Neuronal stem cell (in vitro differentiated cells): ENCODE measurements at regions not wholly inside any gene's neighbourhood (a gene's known extent, or its start where the extent isn't known, plus 50 kb on each side); places are given as distances from the start of the nearest gene placed in this dataset.

Experiments
- DNase-seq: peaks from one replicate; pipeline ENCODE4 v3.0.0-alpha.2; 2013; ENCODE audit warnings: low spot score
- H2AFZ ChIP-seq: one replicate; pipeline ENCODE4 v1.6.1; 2013; ENCODE audit warnings: mild to moderate bottlenecking, low read length, inconsistent platforms
- H2AK5ac ChIP-seq: 2 replicates; pipeline ENCODE4 v1.6.1; 2013; ENCODE audit warnings: low read depth, mild to moderate bottlenecking, inconsistent platforms, low read length, moderate library complexity, mixed read lengths
- H2BK120ac ChIP-seq: 2 replicates; pipeline ENCODE4 v1.6.1; 2013; ENCODE audit warnings: low read depth, mild to moderate bottlenecking, inconsistent platforms, low read length, moderate library complexity, mixed read lengths
- H2BK12ac ChIP-seq: one replicate; pipeline ENCODE4 v1.6.1; 2013; ENCODE audit warnings: low read length, inconsistent platforms
- H2BK15ac ChIP-seq: 2 replicates; pipeline ENCODE4 v1.6.1; 2013; ENCODE audit warnings: mild to moderate bottlenecking, low read length, inconsistent platforms, mixed read lengths
- H2BK5ac ChIP-seq: one replicate; pipeline ENCODE4 v1.6.1; 2013; ENCODE audit warnings: inconsistent platforms, mild to moderate bottlenecking, low read length, moderate library complexity
- H3K14ac ChIP-seq: one replicate; pipeline ENCODE4 v1.6.1; 2013; ENCODE audit warnings: low read length, inconsistent platforms
- H3K18ac ChIP-seq: 2 replicates; pipeline ENCODE4 v1.6.1; 2013; ENCODE audit warnings: low read length, inconsistent platforms
- H3K23ac ChIP-seq: 2 replicates; pipeline ENCODE4 v1.6.1; 2013; ENCODE audit warnings: low read depth, mild to moderate bottlenecking, mixed read lengths, low read length, inconsistent platforms; ENCODE audit not compliant: poor library complexity
- H3K27ac ChIP-seq: replicated peaks from 3 replicates; pipeline ENCODE4 v1.5.1; 2013; ENCODE audit warnings: low read length, inconsistent platforms
- H3K27me3 ChIP-seq, 3 experiments: 2 replicates each; pipeline ENCODE4 v1.6.1; 2013; ENCODE audit warnings: low read length in 3 of 3, mild to moderate bottlenecking in 2 of 3, inconsistent platforms in 1 of 3, low read depth in 1 of 3, mixed read lengths in 1 of 3, moderate library complexity in 1 of 3; ENCODE audit not compliant: control insufficient read depth in 3 of 3, insufficient read depth in 3 of 3
- H3K36me3 ChIP-seq, 2 donors: replicated peaks in 1 of 2; 2 replicates each; pipeline ENCODE4 v1.6.1; 2013; ENCODE audit warnings: low read length in 2 of 2; ENCODE audit not compliant: control insufficient read depth in 2 of 2, insufficient read depth in 2 of 2
- H3K4ac ChIP-seq: 2 replicates; pipeline ENCODE4 v1.6.1; 2013; ENCODE audit warnings: inconsistent platforms, mild to moderate bottlenecking, low read length, moderate library complexity
- H3K4me1 ChIP-seq, 2 donors: 1 replicate in 1 of 2; 2 replicates in 1 of 2; pipeline ENCODE4 v1.6.1; 2013; ENCODE audit warnings: low read length in 2 of 2, low read depth in 1 of 2; ENCODE audit not compliant: control insufficient read depth in 2 of 2, insufficient read depth in 1 of 2
- H3K4me2 ChIP-seq: one replicate; pipeline ENCODE4 v1.6.1; 2013; ENCODE audit warnings: mild to moderate bottlenecking, low read length, inconsistent platforms; ENCODE audit not compliant: insufficient read depth, poor library complexity, severe bottlenecking
- H3K4me3 ChIP-seq, 2 donors: 2 replicates each; pipeline ENCODE4 v1.5.1; 2013; ENCODE audit warnings: low read length in 2 of 2, mild to moderate bottlenecking in 2 of 2, inconsistent platforms in 1 of 2, moderate library complexity in 1 of 2
- H3K79me1 ChIP-seq: one replicate; pipeline ENCODE4 v1.6.1; 2013; ENCODE audit warnings: low read depth, mild to moderate bottlenecking, inconsistent platforms, low read length, moderate library complexity
- H3K9ac ChIP-seq: one replicate; pipeline ENCODE4 v1.6.1; 2013; ENCODE audit warnings: mild to moderate bottlenecking, low read depth, low read length, inconsistent platforms; ENCODE audit not compliant: poor library complexity
- H3K9me3 ChIP-seq, 2 donors: replicated peaks in 1 of 2; 2 replicates each; pipeline versions ENCODE3 to v1.6.1; 2013; ENCODE audit warnings: low read length in 2 of 2, mild to moderate bottlenecking in 2 of 2, inconsistent platforms in 1 of 2, low read depth in 1 of 2, mixed read lengths in 1 of 2, moderate library complexity in 1 of 2; ENCODE audit not compliant: control insufficient read depth in 2 of 2, insufficient read depth in 1 of 2
- H4K8ac ChIP-seq: one replicate; pipeline ENCODE4 v1.6.1; 2013; ENCODE audit warnings: low read depth, mild to moderate bottlenecking, inconsistent platforms, low read length, moderate library complexity
- H4K91ac ChIP-seq: one replicate; pipeline ENCODE4 v1.6.1; 2013; ENCODE audit warnings: low read length, low read depth, mild to moderate bottlenecking, inconsistent platforms; ENCODE audit not compliant: poor library complexity
- WGBS, 2 donors: extraction: QIAGEN DNeasy Blood & Tissue Kit; methylation state at CpG; one replicate each; pipeline ENCODE4 v1.1.7; 2013; ENCODE audit warnings: missing lambda C conversion rate in 2 of 2, mixed read lengths in 1 of 2; ENCODE audit not compliant: insufficient read length in 2 of 2, insufficient replicate concordance in 1 of 2; ENCODE audit errors: extremely low coverage in 2 of 2; 5-methylcytosine and 5-hydroxymethylcytosine counted together

DNA sequence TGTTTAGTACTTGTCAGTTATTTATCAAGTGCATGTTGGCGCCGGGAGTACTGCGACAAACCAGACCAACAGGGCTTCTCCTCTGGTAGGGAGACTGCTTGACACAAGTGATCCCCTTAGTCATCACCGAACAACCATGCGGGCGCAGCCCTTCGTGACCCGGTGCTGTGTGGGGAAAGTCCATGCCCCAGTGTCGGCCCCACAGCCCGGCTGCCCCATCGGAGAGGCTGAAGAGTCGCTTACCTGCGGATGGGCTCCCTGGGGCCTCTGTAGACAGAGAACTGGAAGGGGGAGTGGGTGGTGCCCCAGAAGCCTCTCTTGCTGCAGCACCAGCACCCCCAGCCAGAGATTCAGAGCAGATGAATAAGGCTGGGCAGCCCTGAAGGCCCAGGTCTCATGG lies 90.3 kb upstream of the PRR23E start:
- no peak for DNase-seq
- peak overlapping the region; percentile 61 for H2BK120ac ChIP-seq

DNA sequence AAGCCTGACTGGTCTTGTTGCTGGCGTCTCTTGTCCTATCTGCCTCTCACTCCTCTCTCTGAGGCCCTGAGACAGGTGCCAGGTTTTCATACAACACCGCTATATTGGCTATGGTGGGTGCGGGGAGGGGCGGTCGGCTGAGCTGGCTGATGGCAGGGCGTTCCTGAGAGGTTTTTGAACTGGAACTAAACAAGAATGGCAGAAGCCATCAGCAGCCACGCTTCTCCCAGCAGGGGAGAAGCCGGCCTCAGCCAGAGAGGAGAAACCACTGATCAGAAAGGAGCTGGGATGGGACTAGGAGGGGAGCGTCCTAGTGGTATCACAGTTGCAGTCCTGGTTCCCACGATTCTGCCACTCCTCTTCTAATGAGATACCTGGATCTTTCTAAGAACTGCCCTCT lies 89.9 kb upstream of the PRR23E start:
- Histone ChIP-seq H3K27me3 (peaks cover 0 to 4% (median 0%) of the 10 kb centered on the region in 3 experiments), H3K27ac (no peak overlapping the region), H3K4me3 (no peak overlapping the region), H3K36me3 (no peaks in the 10 kb centered on the region), H2BK12ac (peak overlapping the region; percentile 59), H3K4ac (no peak overlapping the region), H4K8ac (no peak overlapping the region), H2BK5ac (no peak overlapping the region), H3K14ac (no peak overlapping the region), H3K4me2 (no peak overlapping the region), H2BK120ac (peak overlapping the region; percentile 61), H4K91ac (no peak overlapping the region), H2AK5ac (no peak overlapping the region), H3K9me3 (no peaks in the 10 kb centered on the region), H2BK15ac (peak overlapping the region; percentile 20), H3K23ac (no peak overlapping the region), H2AFZ (peak overlapping the region; percentile 53), H3K18ac (no peak overlapping the region), H3K9ac (no peak overlapping the region), H3K4me1 (peaks cover 0 to 5% of the 10 kb centered on the region in 2 donors), H3K79me1 (no peaks in the 10 kb centered on the region)
- no peak for DNase-seq
- no CpG with 5 or more reads among the region's 10 CpGs for WGBS, 2 donors

More for the DNA sequence above, 90.3 kb upstream of the PRR23E start:
- no peaks in the 10 kb centered on the region for H3K36me3 ChIP-seq
- H3K27ac ChIP-seq: no peak overlapping the region
- H3K4ac ChIP-seq: no peak overlapping the region
- H3K14ac ChIP-seq: no peak overlapping the region
- peak overlapping the region; percentile 35 for H3K18ac ChIP-seq
- no CpG with 5 or more reads among the region's 13 CpGs for WGBS, 2 donors
- H3K27me3 ChIP-seq: peaks cover 0 to 4% (median 0%) of the 10 kb centered on the region in 3 experiments
- no peak overlapping the region for H3K4me3 ChIP-seq
- H3K23ac ChIP-seq: no peak overlapping the region
- no peaks in the 10 kb centered on the region for H3K79me1 ChIP-seq
- H3K9ac ChIP-seq: no peak overlapping the region
- H3K9me3 ChIP-seq: no peaks in the 10 kb centered on the region
- no peak overlapping the region for H4K8ac ChIP-seq
- H3K4me2 ChIP-seq: no peak overlapping the region
- peak overlapping the region; percentile 52 for H2AK5ac ChIP-seq
- H2BK15ac ChIP-seq: peak overlapping the region; percentile 20
- H4K91ac ChIP-seq: no peak overlapping the region
- H3K4me1 ChIP-seq: peaks cover 0 to 5% of the 10 kb centered on the region in 2 donors
- H2BK12ac ChIP-seq: peak overlapping the region; percentile 59
- no peak overlapping the region for H2AFZ ChIP-seq
- no peak overlapping the region for H2BK5ac ChIP-seq

DNA sequence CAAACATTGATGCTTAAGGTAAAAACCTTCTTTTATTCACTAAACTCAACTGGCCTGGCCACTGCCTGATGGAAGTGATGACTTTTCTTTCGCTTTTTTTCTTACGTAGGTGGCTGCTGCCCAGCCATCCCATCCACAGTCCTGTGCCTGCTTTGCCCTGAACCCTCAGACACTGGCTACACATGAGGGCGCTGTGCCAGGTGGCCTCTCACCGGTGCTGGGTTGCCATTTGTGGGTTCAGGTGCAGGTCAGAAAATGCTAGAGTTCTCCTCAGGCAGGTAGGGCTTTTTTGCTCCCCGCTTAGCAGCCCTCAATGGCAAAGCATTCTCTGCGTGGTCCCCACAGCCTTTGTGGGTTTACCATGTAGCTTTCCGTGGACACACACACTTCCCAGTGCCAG lies 88.3 kb upstream of the PRR23E start:
- Histone ChIP-seq H2AK5ac (no peak overlapping the region), H2BK120ac (no peak overlapping the region), H4K8ac (no peak overlapping the region), H2AFZ (no peak overlapping the region), H3K79me1 (no peaks in the 10 kb centered on the region), H3K4me2 (no peak overlapping the region), H3K9me3 (no peaks in the 10 kb centered on the region), H3K4me3 (no peak overlapping the region), H3K4ac (no peak overlapping the region), H3K36me3 (no peaks in the 10 kb centered on the region), H3K18ac (no peak overlapping the region), H2BK12ac (no peak overlapping the region), H4K91ac (no peak overlapping the region), H3K4me1 (peaks cover 0 to 5% of the 10 kb centered on the region in 2 donors), H3K27me3 (no peaks in the 10 kb centered on the region), H3K27ac (no peak overlapping the region), H2BK15ac (no peak overlapping the region), H3K23ac (no peak overlapping the region), H2BK5ac (no peak overlapping the region), H3K14ac (no peak overlapping the region), H3K9ac (no peak overlapping the region)
- DNase-seq: no peak
- WGBS, 2 donors: no CpG with 5 or more reads among the region's 7 CpGs

DNA sequence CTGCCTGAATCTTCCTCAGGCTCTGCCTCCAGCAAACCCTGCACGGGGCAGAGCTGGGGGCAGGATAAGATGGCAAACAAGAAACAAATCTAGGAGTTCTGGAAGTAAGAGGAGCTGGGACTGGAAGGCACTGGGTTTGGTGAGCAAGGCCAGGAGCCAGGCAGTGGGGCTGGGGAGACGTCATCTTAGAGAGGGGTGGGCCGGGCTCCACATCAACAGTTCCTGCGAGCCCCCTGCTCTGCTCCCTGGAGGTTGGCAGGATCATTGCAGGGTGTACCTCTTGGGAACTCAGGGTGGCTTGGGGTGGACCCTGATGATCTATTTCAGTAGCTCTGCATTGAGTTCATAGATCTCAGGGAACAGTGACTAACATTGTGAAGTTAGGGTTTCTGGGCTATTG lies 87.3 kb upstream of the PRR23E start:
- H3K9me3 ChIP-seq: no peaks in the 10 kb centered on the region
- H2BK5ac ChIP-seq: no peak overlapping the region
- H3K27ac ChIP-seq: no peak overlapping the region
- no CpG with 5 or more reads among the region's 4 CpGs for WGBS, 2 donors
- H3K9ac ChIP-seq: no peak overlapping the region
- no peak overlapping the region for H3K23ac ChIP-seq
- H3K4ac ChIP-seq: no peak overlapping the region
- no peak overlapping the region for H2AK5ac ChIP-seq
- no peak overlapping the region for H2AFZ ChIP-seq
- H2BK120ac ChIP-seq: no peak overlapping the region
- no peak for DNase-seq
- H3K27me3 ChIP-seq: no peaks in the 10 kb centered on the region
- H2BK12ac ChIP-seq: no peak overlapping the region
- no peak overlapping the region for H3K18ac ChIP-seq
- H3K36me3 ChIP-seq: no peaks in the 10 kb centered on the region
- H3K4me1 ChIP-seq: peaks cover 0 to 5% of the 10 kb centered on the region in 2 donors
- H3K4me3 ChIP-seq: no peak overlapping the region
- no peak overlapping the region for H3K14ac ChIP-seq
- no peak overlapping the region for H2BK15ac ChIP-seq
- no peaks in the 10 kb centered on the region for H3K79me1 ChIP-seq
- H4K8ac ChIP-seq: no peak overlapping the region
- H4K91ac ChIP-seq: no peak overlapping the region
- no peak overlapping the region for H3K4me2 ChIP-seq
